Keratinocyte (primary cell): ENCODE measurements at regions not wholly inside any gene's neighbourhood (a gene's known extent, or its start where the extent isn't known, plus 50 kb on each side); places are given as distances from the start of the nearest gene placed in this dataset.

ENCODE experiments used
- DNase-seq: peaks from one replicate; pipeline ENCODE4 v3.0.0-alpha.2; 2011; ENCODE audit warnings: low read depth, missing footprints, low spot score
- FAIRE-seq: peaks from 2 replicates; lab custom pipeline; 2011; peaks lifted over from hg19 to GRCh38; lab: Jason Lieb, UNC
- H2AFZ ChIP-seq: 2 replicates; pipeline ENCODE4 v1.6.0; 2012; ENCODE audit warnings: low read length, control low read depth, inconsistent platforms; ENCODE audit not compliant: control insufficient read depth
- H3K27ac ChIP-seq: 2 replicates; pipeline ENCODE4 v1.5.1; 2011; ENCODE audit warnings: low read length; ENCODE audit not compliant: control insufficient read depth, insufficient read depth
- H3K27me3 ChIP-seq: 3 replicates; pipeline ENCODE4 v1.6.0; 2011; ENCODE audit warnings: low read length; ENCODE audit not compliant: control insufficient read depth, insufficient read depth; ENCODE audit errors: extremely low read depth
- H3K36me3 ChIP-seq, 2 experiments: 2 replicates in 1 of 2; 3 replicates in 1 of 2; pipeline ENCODE4 v1.5.1; 2011; ENCODE audit warnings: low read length in 2 of 2, mild to moderate bottlenecking in 1 of 2; ENCODE audit not compliant: control insufficient read depth in 2 of 2, insufficient read depth in 2 of 2; ENCODE audit errors: extremely low read depth in 1 of 2
- H3K4me1 ChIP-seq: 3 replicates; pipeline ENCODE4 v1.5.1; 2011; ENCODE audit warnings: low read length; ENCODE audit not compliant: control insufficient read depth, insufficient read depth; ENCODE audit errors: extremely low read depth
- H3K4me2 ChIP-seq: 3 replicates; pipeline ENCODE4 v1.6.0; 2011; ENCODE audit warnings: low read depth, low read length; ENCODE audit not compliant: control insufficient read depth, insufficient read depth; ENCODE audit errors: extremely low read depth
- H3K4me3 ChIP-seq, 3 experiments: fragments of 200-600 bp in 1 of 3; sonication (generic) in 1 of 3; 2 replicates in 2 of 3; 3 replicates in 1 of 3; pipeline ENCODE4 v1.5.1; 2011 to 2016; ENCODE audit warnings: low read length in 3 of 3, mild to moderate bottlenecking in 3 of 3, control low read depth in 2 of 3, inconsistent platforms in 1 of 3, low read depth in 1 of 3, mixed read lengths in 1 of 3, mixed run types in 1 of 3, moderate library complexity in 1 of 3; ENCODE audit not compliant: control insufficient read depth in 2 of 3, insufficient read depth in 2 of 3; ENCODE audit errors: extremely low read depth in 1 of 3
- H3K79me2 ChIP-seq: 2 replicates; pipeline ENCODE4 v1.6.0; 2012; ENCODE audit warnings: low read length; ENCODE audit not compliant: control insufficient read depth, insufficient read depth
- H3K9ac ChIP-seq: 3 replicates; pipeline ENCODE4 v1.6.0; 2011; ENCODE audit warnings: low read length; ENCODE audit not compliant: control insufficient read depth, insufficient read depth; ENCODE audit errors: extremely low read depth
- H3K9me1 ChIP-seq: 3 replicates; pipeline ENCODE4 v1.6.0; 2011; ENCODE audit warnings: low read length; ENCODE audit not compliant: control insufficient read depth, insufficient read depth; ENCODE audit errors: extremely low read depth
- H3K9me3 ChIP-seq: 2 replicates; pipeline ENCODE4 v1.5.1; 2012; ENCODE audit warnings: low read depth, low read length; ENCODE audit not compliant: control insufficient read depth
- H4K20me1 ChIP-seq: 3 replicates; pipeline ENCODE4 v1.6.0; 2011; ENCODE audit warnings: low read length; ENCODE audit not compliant: control insufficient read depth, insufficient read depth; ENCODE audit errors: extremely low read depth
- CTCF ChIP-seq, 3 experiments: IDR thresholded peaks in 1 of 3; conservative IDR thresholded peaks in 1 of 3; optimal IDR thresholded peaks in 1 of 3; 2 replicates in 2 of 3; 3 replicates in 1 of 3; pipeline versions ENCODE3 to v1.5.1; 2011; ENCODE audit warnings: low read length in 3 of 3, mild to moderate bottlenecking in 3 of 3, moderate library complexity in 2 of 3, control low read depth in 1 of 3, inconsistent platforms in 1 of 3; ENCODE audit not compliant: insufficient read depth in 2 of 3; ENCODE audit errors: extremely low read depth in 1 of 3
- EZH2 ChIP-seq: IDR thresholded peaks from one replicate; pipeline ENCODE4 v1.6.1; 2012; ENCODE audit warnings: inconsistent platforms, mild to moderate bottlenecking, low read length, moderate library complexity
- dilution Hi-C: fragments of 300-500 bp; cut with MboI; formaldehyde crosslinking; loops from one replicate; pipeline ENCODE4 v1.7.0; 2020; ENCODE audit warnings: low sequenced_read_pairs; ENCODE audit not compliant: extremely low pct_ligation_motif_present

DNA sequence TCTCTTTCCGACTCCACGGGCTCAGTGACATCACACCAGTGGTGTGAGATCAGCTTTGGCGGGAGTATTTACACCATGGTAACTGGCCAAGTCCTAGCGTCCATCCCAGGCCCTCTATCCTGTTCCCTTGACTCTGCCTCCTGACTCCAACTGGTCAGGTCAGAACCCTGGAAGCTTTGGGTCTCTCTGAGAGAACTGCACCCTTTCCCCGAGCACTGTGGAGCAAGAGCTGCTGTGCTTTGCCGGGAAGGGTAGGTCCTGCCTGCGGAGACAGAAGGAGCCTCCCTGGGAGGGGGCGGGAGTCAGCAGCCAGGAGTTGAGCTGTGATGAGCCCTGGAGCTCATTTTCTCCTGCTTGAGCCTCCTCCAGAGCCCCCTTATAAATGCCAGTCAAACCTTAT is 212.1 kb upstream of the TNRC6C start:
- no peaks in the 10 kb centered on the region for H3K79me2 ChIP-seq
- H3K9me1 ChIP-seq: no peaks in the 10 kb centered on the region
- H3K9ac ChIP-seq: no peak overlapping the region
- no peaks in the 10 kb centered on the region for H3K36me3 ChIP-seq
- H3K4me3 ChIP-seq: no peak overlapping the region
- no peak for FAIRE-seq
- no peaks in the 10 kb centered on the region for H3K27me3 ChIP-seq
- dilution Hi-C loops: no loop called here
- H3K27ac ChIP-seq: no peak overlapping the region
- no peaks in the 10 kb centered on the region for H4K20me1 ChIP-seq
- no peak overlapping the region for H3K4me2 ChIP-seq
- H3K9me3 ChIP-seq: no peaks in the 10 kb centered on the region
- no peaks in the 10 kb centered on the region for H3K4me1 ChIP-seq
- no peak overlapping the region for H2AFZ ChIP-seq
- no peak for TF ChIP-seq EZH2
- TF ChIP-seq CTCF (optimal IDR thresholded peaks at IDR 0.05 in 1 of 3, IDR thresholded peaks at IDR 0.05 in 1 of 3, conservative IDR thresholded peaks at IDR 0.05 in 1 of 3; ENCODE audit: extremely low read depth in 1 of 3, insufficient read depth in 2 of 3, low read length in 3 of 3): no peak
- DNase-seq: no peak

GRCh38 chr17:77746896-77747554 is 211.5 kb upstream of the TNRC6C start:
- Histone ChIP-seq H3K27me3 (no peaks in the 10 kb centered on the region), H4K20me1 (no peaks in the 10 kb centered on the region), H2AFZ (no peak overlapping the region), H3K4me2 (no peak overlapping the region), H3K27ac (no peak overlapping the region), H3K9ac (no peak overlapping the region), H3K9me1 (no peaks in the 10 kb centered on the region), H3K36me3 (no peaks in the 10 kb centered on the region), H3K79me2 (no peaks in the 10 kb centered on the region), H3K9me3 (no peaks in the 10 kb centered on the region), H3K4me1 (no peaks in the 10 kb centered on the region), H3K4me3 (no peak overlapping the region)
- dilution Hi-C loops: no loop called here
- FAIRE-seq: no peak
- DNase-seq: no peak
- no peak for TF ChIP-seq EZH2
- TF ChIP-seq CTCF (optimal IDR thresholded peaks at IDR 0.05 in 1 of 3, IDR thresholded peaks at IDR 0.05 in 1 of 3, conservative IDR thresholded peaks at IDR 0.05 in 1 of 3; ENCODE audit: extremely low read depth in 1 of 3, insufficient read depth in 2 of 3, low read length in 3 of 3): no peak
